ENCODE measurements at regions not wholly inside any gene's neighbourhood (a gene's known extent, or its start where the extent isn't known, plus 50 kb on each side); places are given as distances from the start of the nearest gene placed in this dataset.

DNA sequence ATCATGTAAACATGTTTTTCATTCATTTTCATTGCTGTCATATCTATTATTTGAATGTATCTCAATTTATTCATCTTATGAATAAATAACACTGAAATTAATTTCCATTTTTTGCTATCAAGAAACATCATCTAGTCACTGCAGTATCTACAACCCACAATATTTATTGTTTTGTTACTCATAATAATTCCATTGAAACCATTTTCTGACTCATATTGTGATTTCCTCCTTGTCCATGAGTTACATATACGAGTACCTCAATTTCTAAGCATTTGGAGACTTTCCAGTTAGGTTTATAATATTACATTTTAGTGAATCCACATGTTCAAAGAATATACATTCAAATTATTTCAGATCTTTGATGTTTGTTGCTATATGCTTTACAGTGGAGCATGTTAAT, 1524.0 kb downstream of the SLITRK1 start:
- no peak for DNase-seq (ENCODE audit: low spot score)

- DNase-seq (ENCODE audit: low spot score) = no peak
Measured at GRCh38 chr13:82356667-82357410, 1525.4 kb downstream of the SLITRK1 start.

DNA sequence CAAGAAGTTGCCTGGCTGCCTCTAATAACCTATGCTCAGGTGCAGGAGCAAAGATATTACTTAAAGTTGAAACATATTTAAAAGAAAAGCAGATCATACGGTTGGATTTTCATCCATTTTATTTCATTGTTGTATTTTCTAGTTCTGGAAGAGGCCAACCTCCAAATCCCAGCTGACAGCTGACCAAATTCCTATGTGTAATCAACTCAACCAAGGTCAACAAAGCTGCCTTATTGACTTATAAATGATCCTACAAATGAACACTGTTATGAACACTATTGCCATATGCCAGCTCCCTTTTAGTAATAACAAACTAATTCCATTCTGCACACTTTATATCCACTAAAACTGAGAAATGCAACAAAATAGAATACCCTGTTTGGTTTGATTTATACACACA, 1537.4 kb downstream of the SLITRK1 start:
- DNase-seq (ENCODE audit: low spot score) = no peak

- DNase-seq (ENCODE audit: low spot score) = no peak
Measured at GRCh38 chr13:82341116-82341515, 1541.2 kb downstream of the SLITRK1 start.

GRCh38 chr13:82330499-82330898, 1551.8 kb downstream of the SLITRK1 start:
- no peak for DNase-seq (ENCODE audit: low spot score)

DNA sequence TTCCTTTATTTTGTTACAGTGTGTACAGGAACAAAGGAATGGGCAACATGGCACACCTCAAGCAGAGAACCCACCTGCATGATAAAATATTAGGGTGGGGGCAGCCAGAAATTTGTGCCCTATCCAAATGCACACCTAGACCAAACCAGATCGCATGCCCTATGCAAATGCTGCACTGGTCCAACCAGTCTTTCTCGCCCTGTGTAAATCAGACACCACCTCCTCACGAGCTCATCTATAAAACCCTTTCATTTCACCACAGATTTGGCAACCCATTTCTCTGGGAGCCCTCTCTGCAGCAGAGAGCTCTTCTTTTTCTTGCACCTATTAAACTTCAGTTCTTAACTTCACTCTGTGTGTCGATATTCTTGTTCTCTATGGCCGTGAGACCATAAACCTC, 1559.2 kb downstream of the SLITRK1 start:
- DNase-seq (ENCODE audit: low spot score) = no peak

- no peak for DNase-seq (ENCODE audit: low spot score)
Measured at GRCh38 chr13:82305588-82305987, 1576.7 kb downstream of the SLITRK1 start.

DNA sequence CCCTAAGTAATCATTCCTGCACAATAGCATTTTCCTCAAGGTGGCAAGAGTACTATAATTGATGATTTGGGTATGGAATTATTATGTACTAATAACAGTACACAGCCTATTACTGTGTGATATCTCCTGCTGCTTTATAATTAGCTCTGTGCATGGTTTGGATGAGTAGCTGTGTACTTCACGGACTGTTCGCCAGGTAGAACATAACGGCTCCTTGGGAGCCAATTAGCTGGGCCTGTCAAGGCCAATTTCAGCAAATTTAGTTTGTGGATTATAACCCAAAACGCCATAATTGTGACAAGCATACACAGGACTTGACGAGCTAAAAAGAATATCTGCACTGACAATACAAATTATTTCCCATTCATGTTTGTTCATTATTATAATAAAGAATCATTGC, 1584.2 kb downstream of the SLITRK1 start:
- no peak for DNase-seq (ENCODE audit: low spot score)

DNA sequence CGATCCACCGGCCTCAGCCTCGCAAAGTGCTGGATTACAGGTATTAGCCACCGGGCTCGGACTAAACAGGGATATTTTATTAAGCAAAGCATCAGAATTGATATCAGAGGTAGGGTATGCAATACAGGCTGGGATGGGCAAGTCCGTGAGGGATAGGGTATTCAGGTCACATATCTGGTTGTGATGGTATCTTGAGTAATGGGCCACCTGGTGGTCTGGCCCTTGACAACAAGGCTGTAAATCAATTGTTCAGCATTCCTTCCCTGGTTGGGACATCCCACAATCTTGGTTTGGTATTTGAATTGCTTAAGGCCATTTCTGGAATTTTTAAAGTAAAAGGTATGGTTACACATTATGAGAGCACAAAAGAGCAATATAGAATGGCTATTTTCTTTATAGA, 1588.0 kb downstream of the SLITRK1 start:
- no peak for DNase-seq (ENCODE audit: low spot score)

GRCh38 chr13:82292334-82292733, 1589.9 kb downstream of the SLITRK1 start:
- no peak for DNase-seq (ENCODE audit: low spot score)

DNA sequence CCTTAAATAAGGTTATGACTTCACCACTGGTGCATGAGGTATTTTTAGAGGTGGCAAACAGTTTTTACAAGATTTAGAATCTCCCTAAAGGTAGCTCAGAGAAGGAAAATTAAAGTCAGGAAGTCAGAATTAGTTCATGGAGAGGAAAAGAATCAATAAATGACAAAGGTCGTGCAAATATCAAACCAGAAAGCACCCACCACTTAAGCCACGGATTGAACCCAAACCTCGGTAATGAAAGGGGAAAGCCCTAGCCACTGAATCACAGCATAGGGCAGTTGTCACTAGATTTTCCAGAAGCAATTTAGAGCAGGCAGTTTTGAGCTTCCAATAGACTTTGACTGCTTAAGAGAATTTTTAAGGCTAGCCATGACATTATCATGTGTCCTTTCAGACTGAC, 1590.4 kb downstream of the SLITRK1 start:
- no peak for DNase-seq (ENCODE audit: low spot score)

DNA sequence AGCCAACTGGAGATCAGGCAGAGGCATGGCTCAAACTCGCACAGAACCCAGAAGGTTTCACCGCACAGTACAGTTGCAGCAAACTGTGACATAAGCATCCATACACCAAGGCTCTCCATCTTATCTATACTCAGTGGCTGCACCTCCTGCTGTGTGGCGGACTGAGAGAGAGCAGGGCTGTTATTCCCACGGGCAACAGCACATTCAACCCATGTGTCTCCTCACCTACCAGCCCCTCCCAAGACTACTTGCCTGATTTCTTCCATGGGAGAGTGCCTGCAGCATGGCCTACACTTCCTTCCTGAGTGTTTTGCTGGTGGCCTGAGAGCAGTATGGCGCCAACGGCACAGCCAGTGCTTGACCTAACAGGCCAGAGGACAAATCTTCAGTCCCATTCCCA, 1606.6 kb downstream of the SLITRK1 start:
- DNase-seq (ENCODE audit: low spot score) = no peak

GRCh38 chr13:82259284-82259683, 1623.0 kb downstream of the SLITRK1 start:
- DNase-seq (ENCODE audit: low spot score) = no peak

GRCh38 chr13:82257790-82258507, 1624.3 kb downstream of the SLITRK1 start:
- DNase-seq (ENCODE audit: low spot score) = no peak

- DNase-seq (ENCODE audit: low spot score) = no peak
Measured at GRCh38 chr13:82248762-82249161, 1633.5 kb downstream of the SLITRK1 start.

- no peak for DNase-seq (ENCODE audit: low spot score)
Measured at GRCh38 chr13:82245860-82246259, 1636.4 kb downstream of the SLITRK1 start.

DNA sequence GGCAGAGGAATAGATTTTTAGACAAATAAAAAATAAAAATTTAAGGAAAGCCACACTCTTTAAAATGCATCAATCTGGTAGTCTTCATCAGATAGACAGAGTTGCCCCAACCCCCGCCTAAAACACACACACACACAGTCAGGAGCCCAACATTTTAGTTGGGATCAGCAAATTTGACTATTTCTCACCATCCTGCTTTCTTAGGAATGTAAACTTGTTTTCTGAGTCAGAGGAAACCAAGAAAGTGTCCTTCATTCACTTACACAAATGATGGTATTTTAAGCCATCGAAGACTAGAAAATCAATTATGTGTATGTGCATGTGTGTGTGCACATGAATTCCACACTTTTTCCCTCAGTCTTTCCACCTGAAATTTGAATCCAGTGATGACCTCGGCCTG, 1657.5 kb downstream of the SLITRK1 start:
- DNase-seq (ENCODE audit: low spot score) = no peak

DNA sequence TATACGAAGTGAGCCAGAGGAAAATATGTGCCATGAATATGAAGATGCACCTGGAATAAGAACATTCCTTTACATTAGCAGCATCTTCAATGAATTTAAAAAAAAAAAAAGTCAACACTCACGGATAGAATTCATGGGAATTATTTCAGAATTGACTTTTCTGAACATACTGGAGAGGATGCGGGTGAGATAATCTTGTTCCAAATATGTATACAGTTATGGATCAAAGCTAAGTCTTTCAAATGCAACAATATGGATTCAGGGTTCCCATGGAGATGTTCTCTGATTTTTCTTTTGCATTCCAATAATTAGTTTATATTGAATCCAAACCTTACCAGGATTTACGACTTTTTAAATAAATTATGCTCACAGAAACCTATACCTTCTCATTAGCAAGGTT, 1660.7 kb downstream of the SLITRK1 start:
- DNase-seq (ENCODE audit: low spot score) = no peak

DNA sequence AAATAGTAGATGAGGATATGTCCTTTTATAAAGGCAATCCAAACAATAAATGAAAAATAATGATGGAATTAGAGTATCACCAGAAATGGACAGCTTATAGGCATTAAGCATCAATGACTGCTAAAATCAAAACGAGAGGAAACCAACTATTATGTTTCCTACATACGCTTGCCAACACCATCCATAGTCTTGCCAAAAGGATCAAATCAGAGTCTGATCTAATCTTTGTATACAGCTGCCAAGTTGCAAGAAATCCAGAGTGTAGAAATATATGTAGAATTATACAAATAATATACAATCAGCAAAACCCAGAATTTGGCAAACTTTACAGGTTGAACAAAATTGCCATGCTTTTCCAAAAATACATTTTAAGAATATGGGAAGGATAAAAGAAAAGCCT, 1661.6 kb downstream of the SLITRK1 start:
- DNase-seq (ENCODE audit: low spot score) = no peak

DNA sequence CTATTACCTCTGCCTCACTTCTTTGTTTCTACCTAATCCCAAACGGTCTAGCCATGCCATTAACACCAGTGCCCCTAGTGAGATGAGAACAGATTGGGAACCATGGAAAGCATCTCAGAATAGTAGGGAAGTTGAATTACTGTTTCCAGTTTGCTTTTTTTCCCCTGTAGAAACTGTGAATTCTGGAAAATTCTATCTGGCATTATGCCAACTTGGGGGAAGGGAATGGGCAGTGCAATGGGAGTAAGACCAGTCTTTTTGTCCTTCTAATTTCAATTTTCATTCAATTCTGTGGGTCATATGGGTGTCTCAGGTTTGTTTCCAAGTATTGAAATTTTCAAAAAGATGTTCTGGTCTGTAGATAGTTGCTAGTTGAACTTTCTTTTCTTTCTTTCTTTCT, 1666.1 kb downstream of the SLITRK1 start:
- DNase-seq (ENCODE audit: low spot score) = no peak

GRCh38 chr13:82214341-82214740, 1667.9 kb downstream of the SLITRK1 start:
- no peak for DNase-seq (ENCODE audit: low spot score)

GRCh38 chr13:82206241-82206640, 1676.0 kb downstream of the SLITRK1 start:
- DNase-seq (ENCODE audit: low spot score) = no peak

GRCh38 chr13:82202398-82202797, 1679.9 kb downstream of the SLITRK1 start:
- DNase-seq (ENCODE audit: low spot score) = no peak

DNA sequence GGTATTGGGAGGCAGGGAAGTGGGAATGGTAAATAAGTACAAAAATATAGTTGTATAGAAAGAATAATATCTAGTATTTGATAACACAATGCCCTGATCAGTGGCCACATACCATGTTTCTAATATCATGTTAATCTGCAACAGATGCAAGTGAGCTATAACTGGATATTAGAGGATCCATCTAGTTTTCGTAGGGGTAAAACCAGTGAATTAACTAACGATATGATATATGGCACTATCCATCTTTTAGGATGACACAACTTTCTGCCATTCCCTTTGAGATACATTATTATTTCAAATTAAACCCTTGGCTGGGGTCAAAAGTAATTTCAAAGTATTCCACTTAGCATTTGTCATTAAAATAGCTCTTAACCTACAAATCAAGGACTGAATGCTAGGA, 1686.2 kb downstream of the SLITRK1 start:
- no peak for DNase-seq (ENCODE audit: low spot score)
